ENCODE measurements at regions not wholly inside any gene's neighbourhood (a gene's known extent, or its start where the extent isn't known, plus 50 kb on each side); places are given as distances from the start of the nearest gene placed in this dataset.
"Not testable (repeated sequence)": the region's sequence is repeated elsewhere in the genome, so short reads cannot be mapped to it uniquely, and the experiment has no call there.

- DNase-seq, result peak; percentile 7
These were observed 100.1 kb downstream of the EIF4E start for GRCh38 chr4:98828801-98829200.

- no peak for DNase-seq
These were observed 101.3 kb downstream of the EIF4E start for GRCh38 chr4:98827661-98828060.

- no peak for DNase-seq
These were observed 106.8 kb downstream of the EIF4E start for GRCh38 chr4:98822144-98822543.

GRCh38 chr4:98818116-98818515 is 110.8 kb downstream of the EIF4E start:
- not testable (repeated sequence) for DNase-seq

- no peak for DNase-seq
These were observed 112.1 kb downstream of the EIF4E start for GRCh38 chr4:98816816-98817215.

- no peak for DNase-seq
These were observed 112.5 kb downstream of the EIF4E start for GRCh38 chr4:98816386-98816785.

- no peak for DNase-seq
These were observed 124.5 kb downstream of the EIF4E start for GRCh38 chr4:98804403-98804802.

- DNase-seq, result no peak
These were observed 125.7 kb downstream of the EIF4E start for GRCh38 chr4:98803251-98803650.

GRCh38 chr4:98802770-98803198 is 126.1 kb downstream of the EIF4E start:
- DNase-seq, result no peak

GRCh38 chr4:98801259-98801725 is 127.6 kb downstream of the EIF4E start:
- DNase-seq, result no peak

GRCh38 chr4:98796991-98797390 is 131.9 kb downstream of the EIF4E start:
- DNase-seq, result no peak

GRCh38 chr4:98794565-98795205 is 134.2 kb downstream of the EIF4E start:
- DNase-seq, result no peak

- DNase-seq, result no peak
These were observed 135.2 kb upstream of the TSPAN5 start for GRCh38 chr4:98793658-98794057.

- no peak for DNase-seq
These were observed 128.5 kb upstream of the TSPAN5 start for GRCh38 chr4:98786866-98787265.

GRCh38 chr4:98784947-98785706 is 126.7 kb upstream of the TSPAN5 start:
- DNase-seq, result no peak

- DNase-seq, result no peak
These were observed 123.4 kb upstream of the TSPAN5 start for GRCh38 chr4:98781641-98782357.

- no peak for DNase-seq
These were observed 122.5 kb upstream of the TSPAN5 start for GRCh38 chr4:98780926-98781325.

- DNase-seq, result no peak
These were observed 120.7 kb upstream of the TSPAN5 start for GRCh38 chr4:98779088-98779487.

- DNase-seq, result no peak
These were observed 119.8 kb upstream of the TSPAN5 start for GRCh38 chr4:98778206-98778605.

GRCh38 chr4:98775672-98776071 is 117.3 kb upstream of the TSPAN5 start:
- DNase-seq, result no peak

- DNase-seq, result no peak
These were observed 115.2 kb upstream of the TSPAN5 start for GRCh38 chr4:98773638-98774037.

- no peak for DNase-seq
These were observed 113.7 kb upstream of the TSPAN5 start for GRCh38 chr4:98771959-98772632.

- no peak for DNase-seq
These were observed 107.4 kb upstream of the TSPAN5 start for GRCh38 chr4:98765771-98766170.

Measured in central memory CD4-positive, alpha-beta T cell (primary cell).